ENCODE measurements at regions not wholly inside any gene's neighbourhood (a gene's known extent, or its start where the extent isn't known, plus 50 kb on each side); places are given as distances from the start of the nearest gene placed in this dataset.

GRCh38 chr11:115896084-115896483 lies 391.9 kb upstream of the CADM1 start:
- intact Hi-C loops (cut with DNase I), result no loop called here
- DNase-seq (ENCODE audit: low spot score) (no peak), ATAC-seq (no peak)

- ATAC-seq (no peak), DNase-seq (ENCODE audit: low spot score) (no peak)
- intact Hi-C loops (cut with DNase I), result no loop called here
These were observed 391.4 kb upstream of the CADM1 start for GRCh38 chr11:115895594-115895993.

- intact Hi-C loops (cut with DNase I), result no loop called here
- ATAC-seq (no peak), DNase-seq (ENCODE audit: low spot score) (no peak)
These were observed 390.0 kb upstream of the CADM1 start for GRCh38 chr11:115894176-115894575.

- DNase-seq (ENCODE audit: low spot score), result no peak
- intact Hi-C loops (cut with DNase I), result no loop called here
- no peak for ATAC-seq
These were observed 389.4 kb upstream of the CADM1 start for GRCh38 chr11:115893461-115894099.

- intact Hi-C loops (cut with DNase I), result no loop called here
These were observed 387.8 kb upstream of the CADM1 start for GRCh38 chr11:115892016-115892415.

GRCh38 chr11:115891581-115891980 lies 387.4 kb upstream of the CADM1 start:
- ATAC-seq (no peak), DNase-seq (ENCODE audit: low spot score) (no peak)
- intact Hi-C loops (cut with DNase I), result no loop called here

More at GRCh38 chr11:115892016-115892415, 387.8 kb upstream of the CADM1 start:
- DNase-seq (ENCODE audit: low spot score) (no peak), ATAC-seq (no peak)

GRCh38 chr11:115890500-115890899 lies 386.3 kb upstream of the CADM1 start:
- no peak for ATAC-seq
- intact Hi-C loops (cut with DNase I), result no loop called here

GRCh38 chr11:115889712-115890111 lies 385.5 kb upstream of the CADM1 start:
- DNase-seq (ENCODE audit: low spot score) (no peak), ATAC-seq (no peak)
- intact Hi-C loops (cut with DNase I), result no loop called here

More at GRCh38 chr11:115890500-115890899, 386.3 kb upstream of the CADM1 start:
- no peak for DNase-seq (ENCODE audit: low spot score)

GRCh38 chr11:115887727-115888126 lies 383.5 kb upstream of the CADM1 start:
- no peak for ATAC-seq
- intact Hi-C loops (cut with DNase I), result no loop called here
- no peak for DNase-seq (ENCODE audit: low spot score)

GRCh38 chr11:115887316-115887715 lies 383.1 kb upstream of the CADM1 start:
- DNase-seq (ENCODE audit: low spot score), result no peak
- intact Hi-C loops (cut with DNase I), result no loop called here
- no peak for ATAC-seq

GRCh38 chr11:115886422-115886733 lies 382.2 kb upstream of the CADM1 start:
- DNase-seq (ENCODE audit: low spot score), result no peak
- no peak for ATAC-seq
- intact Hi-C loops (cut with DNase I), result no loop called here

- intact Hi-C loops (cut with DNase I), result no loop called here
These were observed 381.6 kb upstream of the CADM1 start for GRCh38 chr11:115885535-115886421.

GRCh38 chr11:115884800-115885534 lies 380.8 kb upstream of the CADM1 start:
- DNase-seq (ENCODE audit: low spot score) (no peak), ATAC-seq (no peak)
- intact Hi-C loops (cut with DNase I), result no loop called here

More at GRCh38 chr11:115885535-115886421, 381.6 kb upstream of the CADM1 start:
- DNase-seq (ENCODE audit: low spot score) (no peak), ATAC-seq (no peak)

GRCh38 chr11:115874843-115875242 lies 370.6 kb upstream of the CADM1 start:
- ATAC-seq (no peak), DNase-seq (ENCODE audit: low spot score) (no peak)
- intact Hi-C loops (cut with DNase I), result no loop called here

GRCh38 chr11:115873813-115874212 lies 369.6 kb upstream of the CADM1 start:
- intact Hi-C loops (cut with DNase I), result no loop called here
- ATAC-seq, result no peak

GRCh38 chr11:115872416-115872815 lies 368.2 kb upstream of the CADM1 start:
- ATAC-seq (no peak), DNase-seq (ENCODE audit: low spot score) (no peak)
- intact Hi-C loops (cut with DNase I), result no loop called here

More at GRCh38 chr11:115873813-115874212, 369.6 kb upstream of the CADM1 start:
- DNase-seq (ENCODE audit: low spot score), result no peak

GRCh38 chr11:115871161-115871760 lies 367.0 kb upstream of the CADM1 start:
- intact Hi-C loops (cut with DNase I), result no loop called here
- no peak for DNase-seq (ENCODE audit: low spot score)
- no peak for ATAC-seq

- intact Hi-C loops (cut with DNase I), result no loop called here
- no peak for ATAC-seq
- DNase-seq (ENCODE audit: low spot score), result no peak
These were observed 365.7 kb upstream of the CADM1 start for GRCh38 chr11:115869780-115870431.

GRCh38 chr11:115869131-115869530 lies 364.9 kb upstream of the CADM1 start:
- DNase-seq (ENCODE audit: low spot score), result no peak
- no peak for ATAC-seq
- intact Hi-C loops (cut with DNase I), result no loop called here

Data from sciatic nerve (tissue), 2 donors.